ENCODE measurements at regions not wholly inside any gene's neighbourhood (a gene's known extent, or its start where the extent isn't known, plus 50 kb on each side); places are given as distances from the start of the nearest gene placed in this dataset.

GRCh38 chr5:42878041-42878440, 66.3 kb upstream of the SELENOP start:
- POLR2A ChIA-PET, result no interaction called here
- Histone ChIP-seq H3K9me3 (ENCODE audit: control insufficient read depth, insufficient read depth, low read length) (no peaks in the 10 kb centered on the region), H3K27me3 (ENCODE audit: control insufficient read depth, insufficient read depth, low read length) (no peaks in the 10 kb centered on the region), H3K27ac (ENCODE audit: low read depth, low read length) (no peak overlapping the region), H3K4me3 (ENCODE audit: low read depth, low read length) (no peak overlapping the region)
- no peak for DNase-seq (ENCODE audit: low read depth, low spot score)
- CTCF ChIA-PET, result interaction anchor here (2.7 to 3.1 kb wide), 2 partner anchors 11 to 31 kb away, joined by 9 to 17 read pairs; no protein-coding TSS in a partner anchor
- TF ChIP-seq, protein P1, sequence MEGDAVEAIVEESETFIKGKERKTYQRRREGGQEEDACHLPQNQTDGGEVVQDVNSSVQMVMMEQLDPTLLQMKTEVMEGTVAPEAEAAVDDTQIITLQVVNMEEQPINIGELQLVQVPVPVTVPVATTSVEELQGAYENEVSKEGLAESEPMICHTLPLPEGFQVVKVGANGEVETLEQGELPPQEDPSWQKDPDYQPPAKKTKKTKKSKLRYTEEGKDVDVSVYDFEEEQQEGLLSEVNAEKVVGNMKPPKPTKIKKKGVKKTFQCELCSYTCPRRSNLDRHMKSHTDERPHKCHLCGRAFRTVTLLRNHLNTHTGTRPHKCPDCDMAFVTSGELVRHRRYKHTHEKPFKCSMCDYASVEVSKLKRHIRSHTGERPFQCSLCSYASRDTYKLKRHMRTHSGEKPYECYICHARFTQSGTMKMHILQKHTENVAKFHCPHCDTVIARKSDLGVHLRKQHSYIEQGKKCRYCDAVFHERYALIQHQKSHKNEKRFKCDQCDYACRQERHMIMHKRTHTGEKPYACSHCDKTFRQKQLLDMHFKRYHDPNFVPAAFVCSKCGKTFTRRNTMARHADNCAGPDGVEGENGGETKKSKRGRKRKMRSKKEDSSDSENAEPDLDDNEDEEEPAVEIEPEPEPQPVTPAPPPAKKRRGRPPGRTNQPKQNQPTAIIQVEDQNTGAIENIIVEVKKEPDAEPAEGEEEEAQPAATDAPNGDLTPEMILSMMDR (IDR thresholded peaks at IDR 0.05; ENCODE audit: low read depth, low read length), result no peak

DNA sequence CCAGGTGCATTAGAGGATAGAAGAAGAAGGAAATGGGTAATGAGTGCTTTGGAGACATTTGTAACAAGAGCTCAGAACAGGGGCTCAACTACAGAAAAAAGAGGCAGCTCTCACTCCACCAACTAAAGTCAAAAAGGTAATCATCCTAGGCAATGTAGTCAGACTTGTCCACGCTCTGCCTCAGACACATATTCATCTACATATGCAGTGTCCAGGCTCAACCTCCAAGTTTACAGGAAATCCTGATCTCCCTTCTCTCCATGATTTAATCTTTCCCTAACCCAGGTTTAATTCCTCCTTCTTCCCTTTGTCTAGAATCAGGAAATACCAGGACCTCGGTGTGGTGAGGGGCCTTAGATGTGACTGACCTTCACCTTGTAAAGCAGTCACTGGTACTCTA, 65.7 kb upstream of the SELENOP start:
- H3K9me3 ChIP-seq (ENCODE audit: control insufficient read depth, insufficient read depth, low read length), result no peaks in the 10 kb centered on the region
- ChIA-PET CTCF (interaction anchor here (3.1 kb wide), 1 partner anchor 12 kb away, joined by 17 read pairs; no protein-coding TSS in a partner anchor), POLR2A (no interaction called here)
- no peaks in the 10 kb centered on the region for H3K27me3 ChIP-seq (ENCODE audit: control insufficient read depth, insufficient read depth, low read length)
- no peak overlapping the region for H3K4me3 ChIP-seq (ENCODE audit: low read depth, low read length)
- no peak overlapping the region for H3K27ac ChIP-seq (ENCODE audit: low read depth, low read length)
- TF ChIP-seq, protein P1 (IDR thresholded peaks at IDR 0.05; ENCODE audit: low read depth, low read length), result no peak
- DNase-seq (ENCODE audit: low read depth, low spot score), result no peak

DNA sequence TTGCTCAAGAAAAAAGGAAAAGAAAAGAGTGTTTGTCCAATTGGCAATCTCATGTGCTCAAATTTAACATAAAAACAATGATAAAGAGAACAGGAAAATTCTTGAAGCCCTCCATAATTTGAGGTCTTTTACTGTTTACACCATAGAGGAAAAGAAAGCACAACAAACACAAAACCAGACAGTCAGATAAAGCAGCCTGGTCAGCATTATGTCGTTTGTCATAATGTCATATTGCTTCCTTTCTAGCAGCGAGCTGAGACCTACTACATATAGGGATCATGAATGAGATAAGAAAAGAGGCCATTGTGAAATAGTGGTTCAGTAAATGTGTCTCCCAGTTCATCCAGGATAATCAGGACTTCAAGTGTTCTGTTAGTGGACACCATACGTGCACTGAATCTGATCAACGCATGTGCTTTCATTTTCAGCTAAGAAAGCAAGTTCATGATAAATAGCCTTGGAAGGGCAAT, 64.7 kb upstream of the SELENOP start:
- no peak overlapping the region for H3K4me3 ChIP-seq (ENCODE audit: low read depth, low read length)
- H3K27ac ChIP-seq (ENCODE audit: low read depth, low read length), result no peak overlapping the region
- POLR2A ChIA-PET, result no interaction called here
- CTCF ChIA-PET, result interaction anchor here (0.6 kb wide), 1 partner anchor 12 kb away, joined by 3 read pairs; no protein-coding TSS in a partner anchor
- no peak for DNase-seq (ENCODE audit: low read depth, low spot score)
- no peaks in the 10 kb centered on the region for H3K27me3 ChIP-seq (ENCODE audit: control insufficient read depth, insufficient read depth, low read length)
- TF ChIP-seq, protein P1 (IDR thresholded peaks at IDR 0.05; ENCODE audit: low read depth, low read length), result no peak
- H3K9me3 ChIP-seq (ENCODE audit: control insufficient read depth, insufficient read depth, low read length), result no peaks in the 10 kb centered on the region

DNA sequence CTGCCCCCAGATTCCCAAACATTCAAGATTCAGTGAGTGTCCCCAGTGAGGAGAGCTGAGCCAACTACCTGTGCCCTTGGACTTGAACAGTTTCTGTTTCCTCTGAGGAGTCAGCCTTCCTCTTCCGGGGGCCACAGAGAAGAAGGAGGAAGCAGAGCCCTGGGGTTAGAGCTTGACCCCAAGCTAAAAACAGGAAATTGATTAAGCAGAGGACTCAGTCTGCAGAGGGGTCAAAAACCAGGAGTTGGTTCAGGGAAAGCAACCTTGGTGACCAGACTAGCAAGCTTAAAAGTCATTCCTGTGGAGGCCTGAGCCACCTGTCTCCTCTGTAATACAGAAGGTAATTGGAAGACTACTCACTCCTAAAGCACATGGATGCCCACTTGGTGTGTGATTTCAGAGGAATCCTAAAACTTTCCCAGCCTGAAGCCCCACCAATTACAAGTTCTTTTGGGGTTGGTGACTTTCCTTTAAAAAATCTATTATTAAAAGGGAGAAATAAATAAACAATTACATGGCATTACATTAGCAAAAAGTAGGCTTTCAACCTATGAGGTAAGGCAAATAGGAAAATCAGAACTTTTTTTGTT, 64.2 kb upstream of the SELENOP start:
- Histone ChIP-seq H3K9me3 (ENCODE audit: control insufficient read depth, insufficient read depth, low read length) (no peaks in the 10 kb centered on the region), H3K27ac (ENCODE audit: low read depth, low read length) (no peak overlapping the region), H3K27me3 (ENCODE audit: control insufficient read depth, insufficient read depth, low read length) (no peaks in the 10 kb centered on the region), H3K4me3 (ENCODE audit: low read depth, low read length) (no peak overlapping the region)
- TF ChIP-seq, protein P1 (IDR thresholded peaks at IDR 0.05; ENCODE audit: low read depth, low read length), result no peak
- CTCF ChIA-PET, result interaction anchor here (0.6 to 1.2 kb wide), 3 partner anchors 14 to 63 kb away, joined by 3 to 4 read pairs (median 4); no protein-coding TSS in a partner anchor
- POLR2A ChIA-PET, result no interaction called here
- no peak for DNase-seq (ENCODE audit: low read depth, low spot score)

- H3K4me3 ChIP-seq (ENCODE audit: low read depth, low read length), result no peak overlapping the region
- DNase-seq (ENCODE audit: low read depth, low spot score), result no peak
- ChIA-PET CTCF (interaction anchor here (0.6 to 1.2 kb wide), 3 partner anchors 14 to 63 kb away, joined by 3 to 4 read pairs (median 4); no protein-coding TSS in a partner anchor), POLR2A (no interaction called here)
- no peaks in the 10 kb centered on the region for H3K27me3 ChIP-seq (ENCODE audit: control insufficient read depth, insufficient read depth, low read length)
- TF ChIP-seq, protein P1 (IDR thresholded peaks at IDR 0.05; ENCODE audit: low read depth, low read length), result no peak
- H3K27ac ChIP-seq (ENCODE audit: low read depth, low read length), result no peak overlapping the region
- no peaks in the 10 kb centered on the region for H3K9me3 ChIP-seq (ENCODE audit: control insufficient read depth, insufficient read depth, low read length)
Measured at GRCh38 chr5:42875211-42875610, 63.5 kb upstream of the SELENOP start.
